SK-N-SH (cell line): ENCODE measurements at regions not wholly inside any gene's neighbourhood (a gene's known extent, or its start where the extent isn't known, plus 50 kb on each side); places are given as distances from the start of the nearest gene placed in this dataset.

Experiments used
- CTCF ChIA-PET: fragments of 300-600, 350-600 bp; formaldehyde crosslinking; extraction: SDS; loops from one replicate; lab custom pipeline; 2021; lab: Yijun Ruan, JAX
- POLR2A ChIA-PET: fragments of 350-600 bp; sonication (Branson Sonifier 250); formaldehyde crosslinking; extraction: SDS; loops from one replicate; lab custom pipeline; 2020; ENCODE audit warnings: antibody characterized with exemption, inconsistent platforms; lab: Yijun Ruan, JAX
- DNase-seq: peaks from one replicate; pipeline ENCODE4 v3.0.0; 2012
- H2AFZ ChIP-seq: fragments of 200-600 bp; sonication (generic); 2 replicates; pipeline ENCODE4 v1.8.1; 2016; ENCODE audit warnings: antibody characterized with exemption, mild to moderate bottlenecking, low read depth
- H3F3A ChIP-seq: fragments of 200-600 bp; sonication (generic); replicated peaks from 2 replicates; pipeline ENCODE3; 2016; ENCODE audit warnings: antibody characterized with exemption, mild to moderate bottlenecking; ENCODE audit not compliant: insufficient read depth
- H3K27ac ChIP-seq, 2 experiments: fragments of 200-500 bp in 1 of 2; fragments of 200-600 bp in 1 of 2; sonication (Bioruptor generic) in 1 of 2; sonication (generic), shearing (Covaris generic) in 1 of 2; 2 replicates each; pipeline versions ENCODE4 v1.5.1 to v1.6.1; 2014 to 2016; ENCODE audit warnings: low read depth in 2 of 2, inconsistent platforms in 1 of 2, low read length in 1 of 2, mild to moderate bottlenecking in 1 of 2, mixed read lengths in 1 of 2
- H3K27me3 ChIP-seq: fragments of 200-600 bp; sonication (generic), shearing (Covaris generic); 2 replicates; pipeline ENCODE4 v1.6.1; 2016; ENCODE audit warnings: mixed run types; ENCODE audit not compliant: insufficient read depth
- H3K36me3 ChIP-seq, 2 experiments: fragments of 200-500 bp in 1 of 2; fragments of 200-600 bp in 1 of 2; sonication (Bioruptor generic) in 1 of 2; sonication (generic) in 1 of 2; replicated peaks in 1 of 2; 2 replicates each; pipeline versions ENCODE3 to v1.5.1; 2014 to 2016; ENCODE audit warnings: low read length in 1 of 2, mild to moderate bottlenecking in 1 of 2; ENCODE audit not compliant: insufficient read depth in 2 of 2, control insufficient read depth in 1 of 2
- H3K4me1 ChIP-seq, 2 experiments: fragments of 200-500 bp in 1 of 2; fragments of 200-600 bp in 1 of 2; sonication (Bioruptor generic) in 1 of 2; sonication (generic), shearing (Covaris generic) in 1 of 2; 2 replicates each; pipeline versions ENCODE4 v1.5.1 to v1.6.1; 2014 to 2016; ENCODE audit warnings: low read depth in 1 of 2, low read length in 1 of 2, mixed run types in 1 of 2; ENCODE audit not compliant: insufficient read depth in 2 of 2, control insufficient read depth in 1 of 2
- H3K4me2 ChIP-seq: fragments of 200-600 bp; sonication (generic), shearing (Covaris generic); 2 replicates; pipeline ENCODE4 v1.6.1; 2017; ENCODE audit warnings: mixed run types
- H3K4me3 ChIP-seq, 2 experiments: fragments of 200-500 bp in 1 of 2; fragments of 200-600 bp in 1 of 2; sonication (Bioruptor generic) in 1 of 2; sonication (generic), shearing (Covaris generic) in 1 of 2; 2 replicates each; pipeline versions ENCODE4 v1.5.1 to v1.8.1; 2014 to 2016; ENCODE audit warnings: low read depth in 2 of 2, inconsistent platforms in 1 of 2, low read length in 1 of 2, mild to moderate bottlenecking in 1 of 2, mixed read lengths in 1 of 2, moderate library complexity in 1 of 2
- H3K79me2 ChIP-seq: fragments of 200-600 bp; sonication (generic); 2 replicates; pipeline ENCODE4 v1.8.1; 2017; ENCODE audit warnings: mild to moderate bottlenecking; ENCODE audit not compliant: insufficient read depth
- H3K9ac ChIP-seq: fragments of 200-600 bp; sonication (generic); 2 replicates; pipeline ENCODE4 v1.6.1; 2017; ENCODE audit warnings: mixed run types
- H3K9me2 ChIP-seq: fragments of 200-600 bp; sonication (generic); 2 replicates; pipeline ENCODE4 v1.6.1; 2017; ENCODE audit warnings: mixed run types
- H3K9me3 ChIP-seq: fragments of 200-600 bp; sonication (generic); 2 replicates; pipeline ENCODE4 v1.6.1; 2017; ENCODE audit warnings: mixed run types, mild to moderate bottlenecking, moderate library complexity
- H4K20me1 ChIP-seq: fragments of 200-600 bp; sonication (generic); 2 replicates; pipeline ENCODE4 v1.6.1; 2017; ENCODE audit warnings: mild to moderate bottlenecking, mixed run types; ENCODE audit not compliant: insufficient read depth
- EP300 ChIP-seq, 2 experiments: IDR thresholded peaks; 2 replicates each; pipeline versions ENCODE4 v1.4.0 to v1.6.1; 2012; ENCODE audit warnings: borderline replicate concordance in 1 of 2, low read depth in 1 of 2, low read length in 1 of 2
- FOSL2 ChIP-seq: IDR thresholded peaks from 2 replicates; pipeline ENCODE4 v1.4.0; 2012; ENCODE audit warnings: low read depth, mild to moderate bottlenecking, moderate library complexity, borderline replicate concordance
- FOXM1 ChIP-seq: IDR thresholded peaks from 2 replicates; pipeline ENCODE4 v1.4.0; 2012; ENCODE audit warnings: low read depth, mild to moderate bottlenecking
- JUND ChIP-seq: IDR thresholded peaks from 2 replicates; pipeline ENCODE4 v1.4.0; 2012
- MEF2A ChIP-seq: IDR thresholded peaks from 2 replicates; pipeline ENCODE4 v1.4.0; 2012; ENCODE audit warnings: low read depth, borderline replicate concordance
- NFIC ChIP-seq: IDR thresholded peaks from 2 replicates; pipeline ENCODE4 v1.4.0; 2012; ENCODE audit warnings: borderline replicate concordance
- RXRA ChIP-seq: IDR thresholded peaks from 2 replicates; pipeline ENCODE4 v1.4.0; 2012; ENCODE audit warnings: low read depth, mild to moderate bottlenecking, borderline replicate concordance
- TCF12 ChIP-seq: IDR thresholded peaks from 2 replicates; pipeline ENCODE4 v1.4.0; 2012
- TEAD4 ChIP-seq: IDR thresholded peaks from 2 replicates; pipeline ENCODE4 v1.4.0; 2012; ENCODE audit warnings: mild to moderate bottlenecking, borderline replicate concordance; ENCODE audit not compliant: insufficient read depth
- WGBS: methylation state at CpG from one replicate; pipeline ENCODE4 v1.1.6; 2017; ENCODE audit warnings: low lambda C conversion rate; 5-methylcytosine and 5-hydroxymethylcytosine counted together
- TF ChIP-seq, protein P1 (sequence below): fragments of 150-350 bp; IDR thresholded peaks from 2 replicates; pipeline ENCODE4 v1.6.1; 2016; ENCODE audit warnings: mild to moderate bottlenecking, low read depth, low read length
- TF ChIP-seq, protein P2 (sequence below): IDR thresholded peaks from 2 replicates; pipeline ENCODE4; 2012
- TF ChIP-seq, protein P3 (sequence below): IDR thresholded peaks from 2 replicates; pipeline ENCODE4 v1.4.0; 2012; ENCODE audit warnings: low read depth, borderline replicate concordance

DNA sequence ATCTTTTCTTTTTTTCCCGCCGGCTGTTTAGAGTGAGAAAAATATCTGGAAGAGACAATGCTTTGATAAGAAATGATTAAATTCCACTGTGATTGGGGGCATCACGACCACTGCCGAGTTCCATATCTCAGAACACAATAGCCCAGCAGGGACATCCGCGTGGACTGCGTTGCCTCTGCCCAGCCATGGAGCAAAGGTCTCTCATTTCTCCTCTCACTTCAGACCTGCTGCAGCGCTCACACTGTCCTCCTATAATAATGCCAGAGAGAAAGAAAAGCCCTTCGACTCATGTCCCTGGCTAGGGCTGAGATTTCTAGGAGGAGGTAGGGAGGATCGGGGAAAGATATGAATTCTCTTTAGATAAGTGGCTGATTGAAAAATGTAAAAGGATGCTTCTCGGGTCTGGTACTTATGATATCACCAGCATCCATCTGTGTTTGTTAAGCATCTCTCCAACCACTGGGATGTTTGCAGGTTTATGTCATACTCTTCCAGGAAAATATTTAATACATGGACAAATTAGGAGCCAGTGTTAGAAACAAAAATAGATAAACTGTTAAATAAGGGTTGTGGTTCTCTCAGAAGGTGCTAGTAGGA is 472.9 kb upstream of the AKR1E2 start:
- no peak for DNase-seq
- H2AFZ ChIP-seq, result no peak overlapping the region

More for the DNA sequence above, 472.9 kb upstream of the AKR1E2 start:
- Histone ChIP-seq H3K9me2 (no peaks in the 10 kb centered on the region), H3K27ac (peak overlapping the region; percentile 71 to 82), H3K4me3 (no peak overlapping the region), H3K9ac (peak overlapping the region; percentile 46), H3K4me2 (peak overlapping the region; percentile 9; the same call in 1 of the 2 replicates), H3K79me2 (no peaks in the 10 kb centered on the region), H3K9me3 (no peaks in the 10 kb centered on the region), H3F3A (peaks cover 17% of the 10 kb centered on the region), H3K4me1 (peaks cover 14 to 17% of the 10 kb centered on the region in 2 experiments; a peak in 3 of 4 replicates), H3K36me3 (no peaks in the 10 kb centered on the region), H4K20me1 (no peaks in the 10 kb centered on the region)
- ChIA-PET POLR2A (no interaction called here), CTCF (interaction anchor here (1.7 kb wide), 1 partner anchor 10 kb away, joined by 5 read pairs; no protein-coding TSS in a partner anchor)
- WGBS, result 62% methylated on average over 11 of the region's 11 CpGs
- TF ChIP-seq NFIC (0 out of 2 replicates have a peak, but pooled peaks have one; percentile 7), MEF2A (0 out of 2 replicates have a peak, but pooled peaks have one; percentile 31), EP300 (IDR thresholded peaks at IDR 0.05; ENCODE audit: borderline replicate concordance in 1 of 2, low read depth in 1 of 2, low read length in 1 of 2) (peak in 1 of 2 experiments; percentile 49; a peak in 1 of 4 replicates), RXRA (no peak), TCF12 (peak; percentile 37; the same call in 1 of the 2 replicates), FOXM1 (no peak), TEAD4 (no peak), JUND (0 out of 2 replicates have a peak, but pooled peaks have one; percentile 28), FOSL2 (peak; percentile 49; the same call in 1 of the 2 replicates)
- TF ChIP-seq, protein P1, sequence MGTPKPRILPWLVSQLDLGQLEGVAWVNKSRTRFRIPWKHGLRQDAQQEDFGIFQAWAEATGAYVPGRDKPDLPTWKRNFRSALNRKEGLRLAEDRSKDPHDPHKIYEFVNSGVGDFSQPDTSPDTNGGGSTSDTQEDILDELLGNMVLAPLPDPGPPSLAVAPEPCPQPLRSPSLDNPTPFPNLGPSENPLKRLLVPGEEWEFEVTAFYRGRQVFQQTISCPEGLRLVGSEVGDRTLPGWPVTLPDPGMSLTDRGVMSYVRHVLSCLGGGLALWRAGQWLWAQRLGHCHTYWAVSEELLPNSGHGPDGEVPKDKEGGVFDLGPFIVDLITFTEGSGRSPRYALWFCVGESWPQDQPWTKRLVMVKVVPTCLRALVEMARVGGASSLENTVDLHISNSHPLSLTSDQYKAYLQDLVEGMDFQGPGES, result no peak
- TF ChIP-seq, protein P2, sequence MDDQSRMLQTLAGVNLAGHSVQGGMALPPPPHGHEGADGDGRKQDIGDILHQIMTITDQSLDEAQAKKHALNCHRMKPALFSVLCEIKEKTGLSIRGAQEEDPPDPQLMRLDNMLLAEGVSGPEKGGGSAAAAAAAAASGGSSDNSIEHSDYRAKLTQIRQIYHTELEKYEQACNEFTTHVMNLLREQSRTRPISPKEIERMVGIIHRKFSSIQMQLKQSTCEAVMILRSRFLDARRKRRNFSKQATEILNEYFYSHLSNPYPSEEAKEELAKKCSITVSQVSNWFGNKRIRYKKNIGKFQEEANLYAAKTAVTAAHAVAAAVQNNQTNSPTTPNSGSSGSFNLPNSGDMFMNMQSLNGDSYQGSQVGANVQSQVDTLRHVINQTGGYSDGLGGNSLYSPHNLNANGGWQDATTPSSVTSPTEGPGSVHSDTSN, result peak; percentile 15; the same call in 1 of the 2 replicates
- TF ChIP-seq, protein P3, sequence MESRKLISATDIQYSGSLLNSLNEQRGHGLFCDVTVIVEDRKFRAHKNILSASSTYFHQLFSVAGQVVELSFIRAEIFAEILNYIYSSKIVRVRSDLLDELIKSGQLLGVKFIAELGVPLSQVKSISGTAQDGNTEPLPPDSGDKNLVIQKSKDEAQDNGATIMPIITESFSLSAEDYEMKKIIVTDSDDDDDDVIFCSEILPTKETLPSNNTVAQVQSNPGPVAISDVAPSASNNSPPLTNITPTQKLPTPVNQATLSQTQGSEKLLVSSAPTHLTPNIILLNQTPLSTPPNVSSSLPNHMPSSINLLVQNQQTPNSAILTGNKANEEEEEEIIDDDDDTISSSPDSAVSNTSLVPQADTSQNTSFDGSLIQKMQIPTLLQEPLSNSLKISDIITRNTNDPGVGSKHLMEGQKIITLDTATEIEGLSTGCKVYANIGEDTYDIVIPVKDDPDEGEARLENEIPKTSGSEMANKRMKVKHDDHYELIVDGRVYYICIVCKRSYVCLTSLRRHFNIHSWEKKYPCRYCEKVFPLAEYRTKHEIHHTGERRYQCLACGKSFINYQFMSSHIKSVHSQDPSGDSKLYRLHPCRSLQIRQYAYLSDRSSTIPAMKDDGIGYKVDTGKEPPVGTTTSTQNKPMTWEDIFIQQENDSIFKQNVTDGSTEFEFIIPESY, result no peak
- TF ChIP-seq, all 33 proteins: peak for 7
- H3K27me3 ChIP-seq, result no peaks in the 10 kb centered on the region
